Erythroblast (primary cell): ENCODE measurements at regions not wholly inside any gene's neighbourhood (a gene's known extent, or its start where the extent isn't known, plus 50 kb on each side); places are given as distances from the start of the nearest gene placed in this dataset.

Experiments
- GATA1 ChIP-seq: IDR thresholded peaks from 2 replicates; pipeline ENCODE4 v1.6.1; 2011; ENCODE audit warnings: low read depth, mild to moderate bottlenecking, control low read depth, low read length, moderate library complexity
- POLR2A ChIP-seq: IDR thresholded peaks from 2 replicates; pipeline ENCODE4 v1.6.1; 2011; ENCODE audit warnings: mild to moderate bottlenecking, low read length

- no peak for TF ChIP-seq POLR2A
- no peak for TF ChIP-seq GATA1
These were observed 236.6 kb upstream of the KLHL29 start for GRCh38 chr2:23148342-23148741.
